ENCODE measurements at regions not wholly inside any gene's neighbourhood (a gene's known extent, or its start where the extent isn't known, plus 50 kb on each side); places are given as distances from the start of the nearest gene placed in this dataset.
"Not testable (repeated sequence)": the region's sequence is repeated elsewhere in the genome, so short reads cannot be mapped to it uniquely, and the experiment has no call there.

GRCh38 chr7:131143869-131144268, 183.8 kb upstream of the MKLN1 start:
- DNase-seq (ENCODE audit: low spot score), result no peak

GRCh38 chr7:131145026-131145425, 182.7 kb upstream of the MKLN1 start:
- DNase-seq (ENCODE audit: low spot score), result no peak

- DNase-seq (ENCODE audit: low spot score), result no peak
Measured at GRCh38 chr7:131145770-131146169, 181.9 kb upstream of the MKLN1 start.

DNA sequence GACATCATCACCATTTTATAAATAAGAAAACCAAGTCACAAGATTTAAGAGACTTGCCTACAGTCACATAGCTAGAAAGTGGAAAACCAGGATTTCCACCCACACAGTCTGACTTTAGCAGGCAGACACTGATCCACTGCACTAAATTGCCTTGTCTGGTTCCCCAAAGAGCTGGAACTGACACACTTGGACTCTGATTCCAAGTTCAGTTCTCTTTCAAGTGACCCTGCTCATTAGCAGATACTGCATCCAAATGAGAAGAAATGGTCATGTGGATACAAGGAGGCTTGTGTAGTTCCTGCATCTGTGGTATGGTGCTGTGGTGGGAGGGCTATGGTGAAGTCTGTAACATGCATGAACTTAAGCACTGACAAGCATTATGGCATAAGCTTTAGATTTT, 180.1 kb upstream of the MKLN1 start:
- no peak for DNase-seq (ENCODE audit: low spot score)

DNA sequence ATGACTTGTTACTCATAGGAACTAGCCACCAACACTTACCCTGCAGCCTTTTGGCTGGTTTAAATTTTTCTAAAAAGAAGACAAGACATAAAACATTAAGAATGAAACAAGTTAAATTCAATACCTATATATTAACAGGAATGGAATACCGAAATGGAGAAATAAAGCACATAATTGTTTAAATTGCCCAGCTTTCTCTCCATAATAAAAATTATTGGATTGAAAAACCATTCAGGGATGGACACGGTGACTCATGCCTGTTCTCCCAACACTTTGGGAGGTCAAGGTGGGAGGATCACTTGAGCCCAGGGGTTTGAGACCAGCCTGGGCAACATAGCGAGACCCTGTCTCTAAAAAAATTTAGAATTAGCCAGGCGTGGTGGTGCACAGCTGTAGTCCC, 179.4 kb upstream of the MKLN1 start:
- no peak for DNase-seq (ENCODE audit: low spot score)

GRCh38 chr7:131148708-131149428, 178.8 kb upstream of the MKLN1 start:
- DNase-seq (ENCODE audit: low spot score), result no peak

DNA sequence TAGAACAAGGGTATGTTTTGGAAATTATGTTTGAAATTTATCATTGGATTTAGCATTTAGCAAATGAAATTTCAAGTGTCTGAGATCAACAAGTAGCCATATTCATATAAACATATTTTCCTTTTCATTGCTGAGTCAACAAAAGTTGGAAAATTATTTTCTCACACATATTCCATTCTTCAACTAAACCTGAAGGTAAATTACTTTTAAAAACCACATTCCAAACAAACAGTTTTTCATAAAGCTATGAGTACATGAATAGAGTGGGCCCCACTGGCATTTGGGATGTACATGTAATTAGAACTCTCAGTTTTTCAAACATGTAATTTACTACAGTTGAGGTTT, 178.3 kb upstream of the MKLN1 start:
- no peak for DNase-seq (ENCODE audit: low spot score)

DNA sequence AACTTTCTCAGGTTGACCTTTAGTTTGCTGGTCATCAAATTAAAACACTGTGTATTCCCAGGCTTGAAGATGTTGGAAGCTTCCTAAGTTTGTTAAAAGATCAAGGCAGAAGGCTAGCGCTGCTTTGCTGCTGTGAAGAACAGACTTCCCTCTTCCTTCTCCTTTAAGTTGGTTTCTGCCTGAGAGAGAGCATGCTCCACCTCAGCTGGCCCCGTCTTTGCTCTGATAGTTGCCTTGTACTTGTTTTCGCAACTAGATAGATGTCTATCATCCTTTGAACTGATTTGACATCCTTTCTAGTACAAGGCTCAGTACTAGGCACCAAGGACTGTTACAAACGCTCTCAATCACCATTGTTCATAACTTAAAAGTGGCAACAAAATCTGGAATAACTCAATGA, 177.8 kb upstream of the MKLN1 start:
- no peak for DNase-seq (ENCODE audit: low spot score)

DNA sequence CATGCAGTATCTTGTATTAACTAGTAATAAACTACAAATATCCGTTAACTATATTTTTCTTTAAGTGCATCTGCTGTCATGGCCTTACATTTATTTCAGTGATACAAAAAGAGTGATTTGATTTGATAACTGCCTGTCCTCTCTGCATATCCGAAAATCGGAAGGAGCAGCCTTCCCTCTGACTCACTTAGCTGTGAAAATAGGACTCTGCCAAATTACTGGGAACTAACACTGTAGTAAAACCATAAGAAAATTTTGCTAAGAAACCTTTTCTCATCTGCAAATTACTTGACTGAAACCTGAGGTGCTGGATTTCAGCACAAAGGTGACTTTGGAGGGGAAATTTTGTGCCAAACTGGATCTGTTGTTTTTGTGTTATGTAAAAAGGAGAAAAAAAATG, 176.6 kb upstream of the MKLN1 start:
- DNase-seq (ENCODE audit: low spot score), result no peak

DNA sequence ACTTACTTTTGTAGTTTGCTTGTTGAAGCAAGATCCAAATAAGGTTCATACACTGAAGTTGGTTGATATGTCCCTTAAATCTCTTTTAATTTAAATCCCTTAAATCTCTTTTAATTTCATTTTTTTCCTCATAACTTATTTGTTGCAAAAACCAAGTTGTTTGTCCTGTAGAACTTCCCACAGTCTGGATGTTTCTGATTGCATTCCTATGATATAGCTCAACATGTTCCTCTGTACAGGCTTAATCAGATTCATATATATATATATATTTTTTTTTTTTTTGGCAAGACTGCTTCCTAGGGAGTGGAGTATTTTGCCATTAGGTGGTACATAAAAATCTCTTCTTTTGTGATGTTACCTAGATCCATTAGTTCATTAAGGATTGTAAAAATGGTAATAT, 174.9 kb upstream of the MKLN1 start:
- DNase-seq (ENCODE audit: low spot score), result no peak

GRCh38 chr7:131154380-131154779, 173.3 kb upstream of the MKLN1 start:
- DNase-seq (ENCODE audit: low spot score), result no peak

DNA sequence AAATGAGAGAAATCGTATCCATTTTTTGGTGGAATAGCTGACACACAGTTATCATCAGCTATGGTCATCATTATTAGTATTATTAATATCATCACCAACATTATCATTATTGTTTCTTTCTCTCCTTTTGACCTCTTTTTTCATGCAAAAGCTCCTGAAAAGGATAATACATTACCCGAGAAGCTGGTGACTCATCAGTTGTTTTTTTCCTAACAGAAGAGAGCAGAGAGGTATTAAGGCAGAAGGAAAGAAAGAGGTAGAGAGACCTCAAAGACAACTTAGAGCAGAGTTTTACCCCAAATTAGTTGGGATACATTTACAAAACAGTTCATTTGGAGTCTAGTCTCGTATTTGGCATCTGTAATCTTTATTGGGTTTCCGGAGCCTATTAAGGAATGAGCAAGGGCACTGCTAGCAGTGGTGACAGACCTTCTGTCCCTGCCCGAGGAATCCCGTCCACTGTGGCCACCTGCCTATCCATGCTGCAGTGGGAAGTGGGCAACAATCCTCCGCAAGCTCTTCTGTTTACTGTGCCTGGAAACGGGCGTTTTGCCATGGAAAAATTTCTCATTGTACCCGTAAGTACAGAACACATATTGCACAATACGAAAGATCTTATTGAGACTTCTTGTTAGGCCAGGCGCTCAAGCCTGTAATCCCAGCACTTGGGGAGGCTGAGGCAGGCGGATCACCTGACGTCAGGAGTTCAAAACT, 170.0 kb upstream of the MKLN1 start:
- DNase-seq (ENCODE audit: low spot score), result peak; percentile 50

DNA sequence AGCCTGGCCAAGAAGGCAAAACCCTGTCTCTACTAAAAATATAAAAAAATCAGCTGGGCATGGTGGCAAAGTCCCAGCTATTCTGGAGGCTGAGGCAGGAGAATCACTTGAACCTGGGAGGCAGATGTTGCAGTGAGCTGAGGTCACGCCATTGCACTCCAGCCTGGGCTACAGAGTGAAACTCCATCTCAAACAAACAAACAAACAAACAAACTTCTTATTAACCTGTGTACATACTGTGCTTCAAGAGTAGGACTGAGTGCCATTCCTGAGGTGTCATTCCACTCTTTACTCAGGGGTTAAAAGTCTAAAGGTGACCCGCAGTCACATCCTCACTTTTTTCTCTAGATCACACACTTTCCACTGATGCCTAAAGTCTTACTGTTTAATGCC, 169.4 kb upstream of the MKLN1 start:
- not testable (repeated sequence) for DNase-seq (ENCODE audit: low spot score)

DNA sequence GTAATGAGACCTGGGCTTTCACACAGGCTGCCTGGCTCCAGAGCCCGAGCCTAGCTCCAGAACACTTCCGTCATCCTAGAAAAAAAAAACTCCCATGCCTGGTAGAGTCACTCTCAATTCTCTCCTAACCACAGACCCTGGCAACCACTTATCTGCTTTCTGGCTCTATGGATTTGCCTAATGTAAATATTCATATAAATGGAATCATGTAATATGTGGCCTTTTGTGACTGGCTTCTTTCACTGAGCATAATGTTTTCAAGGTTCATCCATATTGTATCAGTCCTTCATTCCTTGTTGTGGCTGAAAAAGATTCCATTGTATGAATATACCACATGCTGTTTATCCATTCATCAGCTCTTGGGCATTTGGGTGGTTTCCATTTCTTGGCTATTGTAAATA, 167.7 kb upstream of the MKLN1 start:
- no peak for DNase-seq (ENCODE audit: low spot score)

- DNase-seq (ENCODE audit: low spot score), result no peak
Measured at GRCh38 chr7:131161103-131161502, 166.6 kb upstream of the MKLN1 start.

GRCh38 chr7:131164025-131164925, 163.4 kb upstream of the MKLN1 start:
- DNase-seq (ENCODE audit: low spot score), result no peak

- DNase-seq (ENCODE audit: low spot score), result no peak
Measured at GRCh38 chr7:131166066-131166465, 161.6 kb upstream of the MKLN1 start.

- no peak for DNase-seq (ENCODE audit: low spot score)
Measured at GRCh38 chr7:131170440-131171271, 157.0 kb upstream of the MKLN1 start.

DNA sequence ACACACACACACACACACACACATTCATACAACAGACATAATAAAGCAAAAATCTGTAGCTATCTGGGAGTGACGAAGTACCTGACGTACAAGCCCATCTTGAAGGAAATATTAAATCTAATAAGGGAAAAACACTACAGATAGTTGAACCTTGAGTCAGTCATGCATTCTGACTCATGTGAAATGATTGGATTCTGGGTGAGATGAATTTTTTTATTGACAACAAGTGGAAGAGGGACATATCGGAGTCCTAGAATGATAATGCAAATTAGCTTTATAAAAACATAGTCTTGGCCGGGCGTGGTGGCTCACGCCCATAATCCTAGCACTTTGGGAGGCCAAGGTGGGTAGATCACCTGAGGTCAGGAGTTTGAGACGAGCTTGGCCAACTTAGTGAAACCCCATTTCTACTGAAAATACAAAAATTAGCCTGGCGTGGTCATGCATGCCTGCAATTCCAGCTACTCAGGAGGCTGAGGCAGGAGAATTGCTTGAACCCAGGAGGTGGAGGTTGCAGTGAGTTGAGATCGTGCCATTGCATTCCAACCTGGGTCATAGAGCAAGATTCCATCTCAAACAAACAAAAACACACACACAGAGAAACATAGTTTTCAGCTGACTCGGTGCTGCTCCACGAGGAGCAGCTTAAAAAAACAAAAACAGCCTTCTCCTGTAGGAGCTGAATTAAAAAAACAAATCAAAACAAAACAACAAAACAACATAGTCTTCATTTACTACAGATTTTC, 154.4 kb upstream of the MKLN1 start:
- DNase-seq (ENCODE audit: low spot score), result no peak

DNA sequence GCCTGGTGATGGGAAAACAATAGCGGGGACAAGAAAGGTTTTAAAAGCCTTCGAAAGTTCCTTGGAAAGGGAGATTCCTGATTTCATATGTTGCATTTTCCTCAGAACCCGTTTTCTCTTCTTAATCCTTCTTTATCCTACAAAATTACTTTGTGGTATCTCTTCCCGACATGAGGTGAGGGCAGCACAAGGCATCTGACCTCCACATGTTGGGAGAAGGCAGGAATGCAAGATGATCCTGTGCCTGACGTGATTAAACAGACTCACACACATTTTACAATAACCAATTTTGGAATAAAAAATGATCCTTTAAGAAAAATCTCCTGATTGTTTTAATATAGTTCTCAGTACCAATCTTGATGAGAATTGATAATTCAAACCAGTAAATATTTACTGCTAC, 153.3 kb upstream of the MKLN1 start:
- no peak for DNase-seq (ENCODE audit: low spot score)

- no peak for DNase-seq (ENCODE audit: low spot score)
Measured at GRCh38 chr7:131174855-131175254, 152.8 kb upstream of the MKLN1 start.
